HEK293T (cell line): ENCODE measurements at regions not wholly inside any gene's neighbourhood (a gene's known extent, or its start where the extent isn't known, plus 50 kb on each side); places are given as distances from the start of the nearest gene placed in this dataset.

Source experiments
- CTCF ChIA-PET: fragments of 350-600 bp; formaldehyde crosslinking; extraction: SDS; loops from one replicate; lab custom pipeline; 2021; ENCODE audit warnings: antibody characterized with exemption, inconsistent platforms; lab: Yijun Ruan, JAX
- POLR2A ChIA-PET: fragments of 350-600 bp; formaldehyde crosslinking; extraction: SDS; loops from one replicate; lab custom pipeline; 2020; ENCODE audit warnings: antibody characterized with exemption, inconsistent platforms; lab: Yijun Ruan, JAX
- DNase-seq: peaks from one replicate; pipeline ENCODE4 v3.0.0; 2012; ENCODE audit warnings: mixed read lengths; ENCODE audit errors: extremely low spot score
- ARNT ChIP-seq: fragments of 450-650 bp; IDR thresholded peaks from 2 replicates; pipeline ENCODE4 v1.6.1; 2017; ENCODE audit warnings: mild to moderate bottlenecking
- BHLHE40 ChIP-seq: fragments of 450-650 bp; IDR thresholded peaks from 2 replicates; pipeline ENCODE4 v1.6.1; 2016; ENCODE audit warnings: mild to moderate bottlenecking, moderate library complexity, borderline replicate concordance
- CTBP1 ChIP-seq: fragments of 450-650 bp; IDR thresholded peaks from 2 replicates; pipeline ENCODE4 v1.6.1; 2016; ENCODE audit warnings: borderline replicate concordance
- ELF4 ChIP-seq: fragments of 450-650 bp; IDR thresholded peaks from 2 replicates; pipeline ENCODE4 v1.6.1; 2017; ENCODE audit warnings: antibody characterized with exemption
- FOXA1 ChIP-seq: fragments of 450-650 bp; IDR thresholded peaks from 2 replicates; pipeline ENCODE4 v1.6.1; 2016; ENCODE audit warnings: mild to moderate bottlenecking
- FOXK2 ChIP-seq: fragments of 450-650 bp; IDR thresholded peaks from 2 replicates; pipeline ENCODE4 v1.6.1; 2016; ENCODE audit warnings: mild to moderate bottlenecking
- FOXM1 ChIP-seq: fragments of 450-650 bp; IDR thresholded peaks from 2 replicates; pipeline ENCODE4 v1.6.1; 2017; ENCODE audit warnings: mild to moderate bottlenecking, borderline replicate concordance
- HDGF ChIP-seq: fragments of 450-650 bp; IDR thresholded peaks from 2 replicates; pipeline ENCODE4 v1.6.1; 2017; ENCODE audit warnings: antibody characterized with exemption, borderline replicate concordance
- L3MBTL2 ChIP-seq: fragments of 450-650 bp; conservative IDR thresholded peaks from 2 replicates; pipeline ENCODE4 v1.6.1; 2016; ENCODE audit warnings: mild to moderate bottlenecking
- LEF1 ChIP-seq: fragments of 450-650 bp; IDR thresholded peaks from 2 replicates; pipeline ENCODE4 v1.6.1; 2017; ENCODE audit warnings: mild to moderate bottlenecking, borderline replicate concordance
- NFRKB ChIP-seq: fragments of 450-650 bp; IDR thresholded peaks from 2 replicates; pipeline ENCODE4 v1.6.1; 2016; ENCODE audit warnings: mild to moderate bottlenecking, moderate library complexity
- SP1 ChIP-seq: fragments of 450-650 bp; IDR thresholded peaks from 2 replicates; pipeline ENCODE4 v1.6.1; 2017
- SUZ12 ChIP-seq: fragments of 450-650 bp; IDR thresholded peaks from 2 replicates; pipeline ENCODE4 v1.6.1; 2016; ENCODE audit warnings: mild to moderate bottlenecking
- TARDBP ChIP-seq: fragments of 450-650 bp; IDR thresholded peaks from 2 replicates; pipeline ENCODE4 v1.6.1; 2016
- ZNF384 ChIP-seq: fragments of 450-650 bp; IDR thresholded peaks from 2 replicates; pipeline ENCODE4 v1.6.1; 2016
- TF ChIP-seq, protein P1 (sequence below): fragments of 450-650 bp; IDR thresholded peaks from 2 replicates; pipeline ENCODE4 v1.6.1; 2016

DNA sequence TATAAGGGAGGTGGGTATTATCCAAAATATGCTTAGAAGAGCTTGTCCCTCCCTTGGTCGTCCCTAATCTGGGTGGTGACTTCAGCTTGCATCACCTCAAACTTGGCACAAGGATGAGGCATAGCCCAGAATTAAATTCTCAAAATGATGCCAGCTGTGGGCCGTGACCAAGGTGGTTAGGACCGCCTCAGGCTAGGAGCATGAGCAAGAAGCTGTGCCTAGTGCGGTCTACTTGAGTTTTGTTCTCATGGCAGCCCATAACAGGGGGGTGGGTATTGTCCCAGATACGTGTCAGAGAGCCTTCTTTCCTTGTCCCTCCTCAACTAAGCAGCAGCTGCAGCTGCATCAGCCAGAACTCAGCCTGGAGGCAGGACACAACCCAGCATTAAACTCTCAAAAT, 2620.0 kb downstream of the PCDH7 start:
- CTCF ChIA-PET = no interaction called here
- no peak for DNase-seq
- TF ChIP-seq TARDBP (no peak), FOXK2 (no peak), SUZ12 (no peak), HDGF (no peak), LEF1 (no peak), ZNF384 (no peak), SP1 (no peak), L3MBTL2 (no peak), ELF4 (no peak), FOXA1 (no peak), NFRKB (no peak), ARNT (no peak), CTBP1 (no peak), FOXM1 (no peak), BHLHE40 (no peak)
- TF ChIP-seq, protein P1, sequence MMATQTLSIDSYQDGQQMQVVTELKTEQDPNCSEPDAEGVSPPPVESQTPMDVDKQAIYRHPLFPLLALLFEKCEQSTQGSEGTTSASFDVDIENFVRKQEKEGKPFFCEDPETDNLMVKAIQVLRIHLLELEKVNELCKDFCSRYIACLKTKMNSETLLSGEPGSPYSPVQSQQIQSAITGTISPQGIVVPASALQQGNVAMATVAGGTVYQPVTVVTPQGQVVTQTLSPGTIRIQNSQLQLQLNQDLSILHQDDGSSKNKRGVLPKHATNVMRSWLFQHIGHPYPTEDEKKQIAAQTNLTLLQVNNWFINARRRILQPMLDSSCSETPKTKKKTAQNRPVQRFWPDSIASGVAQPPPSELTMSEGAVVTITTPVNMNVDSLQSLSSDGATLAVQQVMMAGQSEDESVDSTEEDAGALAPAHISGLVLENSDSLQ = no peak
- POLR2A ChIA-PET = no interaction called here

DNA sequence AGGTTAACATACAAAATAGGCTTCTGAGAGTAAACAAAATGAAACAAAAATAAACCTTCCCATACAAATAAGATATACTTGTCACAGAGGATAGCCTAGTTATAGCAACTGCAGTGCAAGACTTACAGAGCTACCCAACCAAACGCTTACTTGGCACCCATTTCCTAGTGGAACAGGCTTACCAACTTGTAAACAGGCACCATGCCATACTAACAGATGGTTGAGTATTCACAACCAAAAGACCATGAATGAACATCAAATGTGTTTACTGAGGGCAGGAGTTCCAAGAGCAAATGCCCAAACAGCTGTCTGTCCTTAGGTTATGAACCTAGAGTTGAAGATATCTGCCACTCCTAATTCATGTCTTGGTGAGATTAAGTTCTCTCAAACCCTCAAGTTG, 2629.2 kb downstream of the PCDH7 start:
- no peak for DNase-seq
- no peak for TF ChIP-seq HDGF
- no peak for TF ChIP-seq FOXM1
- no peak for TF ChIP-seq FOXK2
- TF ChIP-seq NFRKB = no peak
- TF ChIP-seq ZNF384 = no peak
- TF ChIP-seq TARDBP = no peak
- no peak for TF ChIP-seq FOXA1
- ChIA-PET POLR2A (no interaction called here), CTCF (no interaction called here)

DNA sequence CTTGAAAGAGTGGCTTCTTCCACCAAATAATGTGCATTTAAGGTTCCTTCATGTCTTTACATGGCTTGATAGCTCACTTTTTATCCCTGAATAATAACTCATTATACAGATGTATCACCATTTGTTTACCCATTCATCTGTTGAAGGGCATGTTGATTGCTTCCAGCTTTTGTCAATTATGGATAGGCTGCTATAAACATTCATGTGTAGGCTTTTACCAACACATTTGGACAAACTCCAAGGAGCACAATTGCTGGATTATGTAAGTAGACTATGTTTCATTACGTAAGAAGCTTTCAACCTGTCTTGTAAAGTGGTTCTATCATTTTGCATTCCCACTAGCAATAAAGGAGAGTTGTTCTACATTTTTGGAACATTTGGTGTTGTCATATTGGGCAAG, 2637.0 kb downstream of the PCDH7 start:
- TF ChIP-seq BHLHE40 = no peak
- no peak for TF ChIP-seq NFRKB
- DNase-seq = no peak
- POLR2A ChIA-PET = no interaction called here
- CTCF ChIA-PET = no interaction called here

DNA sequence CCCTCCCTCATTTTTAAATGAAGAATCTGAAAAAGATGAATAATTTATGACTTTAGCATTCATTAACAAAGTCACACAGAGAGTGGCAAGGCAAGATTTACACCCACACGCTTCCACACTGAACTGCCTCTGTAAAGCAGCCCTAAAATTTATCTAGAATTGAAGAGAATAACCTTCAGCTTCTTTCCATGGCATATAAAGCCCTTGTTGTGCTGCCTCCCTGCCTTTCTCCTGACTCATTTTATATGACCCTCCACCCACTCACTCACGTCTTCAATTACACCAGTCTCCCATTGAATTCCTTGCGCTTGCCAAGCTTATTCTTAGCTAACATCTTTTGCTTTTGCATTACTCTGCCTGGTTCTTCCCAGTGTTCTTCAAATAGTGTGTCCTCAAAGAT, 2649.3 kb downstream of the PCDH7 start:
- CTCF ChIA-PET = no interaction called here
- no peak for TF ChIP-seq FOXA1
- no peak for TF ChIP-seq NFRKB
- TF ChIP-seq ELF4 = no peak
- TF ChIP-seq L3MBTL2 = no peak
- TF ChIP-seq FOXM1 = no peak
- TF ChIP-seq CTBP1 = no peak
- no peak for TF ChIP-seq HDGF
- TF ChIP-seq LEF1 = no peak
- TF ChIP-seq BHLHE40 = no peak
- TF ChIP-seq SP1 = no peak
- TF ChIP-seq TARDBP = no peak
- no peak for TF ChIP-seq SUZ12
- TF ChIP-seq, protein P1 = no peak
- TF ChIP-seq ARNT = no peak
- TF ChIP-seq FOXK2 = no peak
- no peak for TF ChIP-seq ZNF384
- POLR2A ChIA-PET = no interaction called here
- no peak for DNase-seq

DNA sequence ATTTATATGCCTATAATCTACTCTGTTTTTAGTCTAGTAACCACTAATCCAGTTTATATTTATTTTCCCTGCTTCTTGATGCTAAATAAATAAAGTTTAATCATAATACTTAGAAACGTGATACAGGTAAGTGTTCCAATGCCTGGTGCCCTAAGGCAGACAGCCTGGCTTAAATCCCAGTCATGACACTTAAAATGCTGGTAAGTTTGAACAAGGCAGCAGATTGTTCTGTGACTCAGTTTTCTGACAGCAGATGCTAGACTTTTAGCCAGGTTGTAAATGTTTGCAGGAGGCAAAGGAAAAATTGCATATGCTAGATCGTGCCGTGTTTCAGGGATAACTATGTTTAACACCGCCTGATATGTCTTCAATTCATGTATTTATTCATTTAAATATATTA, 2661.6 kb downstream of the PCDH7 start:
- POLR2A ChIA-PET = no interaction called here
- TF ChIP-seq HDGF = no peak
- TF ChIP-seq ELF4 = no peak
- no peak for TF ChIP-seq L3MBTL2
- no peak for TF ChIP-seq FOXK2
- TF ChIP-seq, protein P1 = no peak
- no peak for TF ChIP-seq ZNF384
- TF ChIP-seq SP1 = no peak
- no peak for TF ChIP-seq FOXA1
- TF ChIP-seq TARDBP = no peak
- no peak for TF ChIP-seq ARNT
- no peak for DNase-seq
- CTCF ChIA-PET = no interaction called here

DNA sequence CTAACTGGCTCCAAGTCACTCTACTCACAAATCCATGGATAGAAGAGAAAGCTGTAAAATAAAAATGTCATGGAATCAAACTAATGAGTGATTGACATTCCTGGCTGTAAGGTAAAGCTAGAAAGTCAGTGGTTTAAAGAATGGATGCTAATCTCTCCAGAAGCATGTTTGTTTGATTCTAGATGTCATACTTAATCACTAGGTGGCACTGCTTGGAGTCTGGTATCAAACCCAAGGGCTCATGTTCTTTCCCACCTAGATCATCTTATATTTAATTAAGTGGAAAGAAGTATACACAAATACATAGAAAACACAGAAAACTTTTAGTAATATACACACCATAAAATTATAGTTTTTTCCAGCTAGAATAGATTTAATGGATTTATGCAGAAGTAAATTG, 2666.6 kb downstream of the PCDH7 start:
- ChIA-PET CTCF (no interaction called here), POLR2A (no interaction called here)
- TF ChIP-seq BHLHE40 (no peak), FOXM1 (no peak), ELF4 (no peak), CTBP1 (no peak), SP1 (no peak), FOXK2 (no peak), NFRKB (no peak), LEF1 (no peak), ZNF384 (no peak), TARDBP (no peak), SUZ12 (no peak), FOXA1 (no peak)
- TF ChIP-seq, protein P1 = no peak
- no peak for DNase-seq

DNA sequence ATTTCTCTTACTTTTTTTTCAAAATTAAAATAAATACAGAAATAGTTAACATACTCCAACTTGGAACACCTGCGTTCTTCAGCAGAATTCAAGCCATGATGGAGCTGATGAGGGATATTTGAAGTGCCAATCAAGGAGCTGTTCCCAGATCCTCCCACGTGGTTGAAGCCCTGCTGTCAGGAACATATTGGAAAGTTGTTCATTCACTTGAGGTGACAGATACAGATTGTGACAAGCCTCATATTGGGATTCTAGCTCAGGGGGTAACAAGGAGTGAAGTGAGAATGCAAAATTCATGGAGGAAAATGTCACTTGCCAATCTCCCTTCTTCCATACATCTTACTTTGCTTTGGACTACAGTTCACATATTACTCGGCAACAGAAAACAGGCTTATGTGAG, 2670.8 kb downstream of the PCDH7 start:
- no peak for DNase-seq
- TF ChIP-seq, protein P1 = no peak
- no peak for TF ChIP-seq LEF1
- no peak for TF ChIP-seq FOXM1
- TF ChIP-seq FOXK2 = no peak
- TF ChIP-seq HDGF = no peak
- no peak for TF ChIP-seq ELF4
- TF ChIP-seq L3MBTL2 = no peak
- POLR2A ChIA-PET = no interaction called here
- CTCF ChIA-PET = no interaction called here
